ENCODE measurements at regions not wholly inside any gene's neighbourhood (a gene's known extent, or its start where the extent isn't known, plus 50 kb on each side); places are given as distances from the start of the nearest gene placed in this dataset.

GRCh38 chr4:10753856-10754402 is 69.4 kb upstream of the CLNK start:
- RAD21 ChIA-PET (ENCODE audit: low non-redundant PET in 1 of 2, low total read pairs in 2 of 2, uncharacterized antibody in 2 of 2, unreplicated experiment in 2 of 2) = no interaction called here
- H3K27ac ChIP-seq (ENCODE audit: low read depth, low read length) = no peak overlapping the region
- no peak overlapping the region for H2AFZ ChIP-seq (ENCODE audit: low read depth, low read length, poor library complexity, severe bottlenecking)
- no peak for ATAC-seq
- no peaks in the 10 kb centered on the region for H3K9me2 ChIP-seq (ENCODE audit: insufficient read depth)
- H3K9ac ChIP-seq (ENCODE audit: low read length) = no peak overlapping the region
- H3K27me3 ChIP-seq (ENCODE audit: insufficient read depth, low read length) = no peaks in the 10 kb centered on the region
- no peaks in the 10 kb centered on the region for H3K36me3 ChIP-seq (ENCODE audit: control insufficient read depth in 1 of 2, insufficient read depth in 2 of 2, low read length in 2 of 2)
- no peak overlapping the region for H3K4me3 ChIP-seq (replicated peaks in 1 of 2; ENCODE audit: low read depth in 1 of 2, low read length in 2 of 2)
- no peaks in the 10 kb centered on the region for H3K4me1 ChIP-seq (ENCODE audit: control insufficient read depth in 1 of 2, insufficient read depth in 2 of 2, low read length in 2 of 2)
- TF ChIP-seq SRF (IDR thresholded peaks at IDR 0.05; ENCODE audit: low read depth) = no peak
- no peak for TF ChIP-seq ZBTB33 (IDR thresholded peaks at IDR 0.05; ENCODE audit: extremely low read depth, insufficient replicate concordance, low read length)
- TF ChIP-seq CEBPB (IDR thresholded peaks at IDR 0.05; ENCODE audit: low read depth) = no peak
- no peak for TF ChIP-seq ZNF274 (IDR thresholded peaks at IDR 0.05; ENCODE audit: low read depth, low read length)
- TF ChIP-seq ZFX (IDR thresholded peaks at IDR 0.05) = no peak
- no peak for TF ChIP-seq POLR2A (IDR thresholded peaks at IDR 0.05; ENCODE audit: borderline replicate concordance, extremely low read depth, insufficient read depth, insufficient read length)
- no peaks in the 10 kb centered on the region for H3K9me3 ChIP-seq (ENCODE audit: control insufficient read depth in 1 of 2, insufficient read depth in 1 of 2, low read depth in 1 of 2, low read length in 2 of 2)
- CTCF ChIA-PET = interaction anchor here (0.6 kb wide), 1 partner anchor 676 kb away, joined by 3 read pairs; no protein-coding TSS in a partner anchor
- BruUV-seq (replicated peaks) = no TSS peak
- intact Hi-C loops (cut with micrococcal nuclease) = no loop called here
- no peak for DNase-seq (ENCODE audit: low read depth, low spot score)
- H3K4me2 ChIP-seq (ENCODE audit: low read length) = no peak overlapping the region
- H3K79me2 ChIP-seq (ENCODE audit: insufficient read depth, low read length) = no peaks in the 10 kb centered on the region
- H4K20me1 ChIP-seq (ENCODE audit: insufficient read depth) = no peaks in the 10 kb centered on the region
- POLR2A ChIA-PET = no interaction called here

GRCh38 chr4:10753336-10753735 is 68.8 kb upstream of the CLNK start:
- intact Hi-C loops (cut with micrococcal nuclease) = no loop called here
- no peaks in the 10 kb centered on the region for H3K79me2 ChIP-seq (ENCODE audit: insufficient read depth, low read length)
- no peak for TF ChIP-seq CTCF (IDR thresholded peaks at IDR 0.05 in 2 of 3, conservative IDR thresholded peaks at IDR 0.05 in 1 of 3; ENCODE audit: borderline replicate concordance in 1 of 3, insufficient read depth in 1 of 3, low read depth in 2 of 3, low read length in 2 of 3)
- no peak for TF ChIP-seq SP1 (IDR thresholded peaks at IDR 0.05; ENCODE audit: low read depth)
- no peak for TF ChIP-seq REST (IDR thresholded peaks at IDR 0.05; ENCODE audit: low read depth)
- peak; percentile 28 for TF ChIP-seq RAD21 (IDR thresholded peaks at IDR 0.05; ENCODE audit: low read depth)
- no peak overlapping the region for H3K4me2 ChIP-seq (ENCODE audit: low read length)
- H3K27ac ChIP-seq (ENCODE audit: low read depth, low read length) = no peak overlapping the region
- ChIA-PET RAD21 (ENCODE audit: low non-redundant PET in 1 of 2, low total read pairs in 2 of 2, uncharacterized antibody in 2 of 2, unreplicated experiment in 2 of 2) (no interaction called here), POLR2A (no interaction called here), CTCF (interaction anchor here (0.6 kb wide), 1 partner anchor 676 kb away, joined by 3 read pairs; no protein-coding TSS in a partner anchor)
- no peaks in the 10 kb centered on the region for H3K36me3 ChIP-seq (ENCODE audit: control insufficient read depth in 1 of 2, insufficient read depth in 2 of 2, low read length in 2 of 2)
- H3K4me1 ChIP-seq (ENCODE audit: control insufficient read depth in 1 of 2, insufficient read depth in 2 of 2, low read length in 2 of 2) = no peaks in the 10 kb centered on the region
- H3K9ac ChIP-seq (ENCODE audit: low read length) = no peak overlapping the region
- no peaks in the 10 kb centered on the region for H4K20me1 ChIP-seq (ENCODE audit: insufficient read depth)
- no TSS peak for BruUV-seq (replicated peaks)
- DNase-seq (ENCODE audit: low read depth, low spot score) (no peak), ATAC-seq (no peak)
- no peak overlapping the region for H3K4me3 ChIP-seq (replicated peaks in 1 of 2; ENCODE audit: low read depth in 1 of 2, low read length in 2 of 2)
- no peaks in the 10 kb centered on the region for H3K9me3 ChIP-seq (ENCODE audit: control insufficient read depth in 1 of 2, insufficient read depth in 1 of 2, low read depth in 1 of 2, low read length in 2 of 2)
- no peaks in the 10 kb centered on the region for H3K27me3 ChIP-seq (ENCODE audit: insufficient read depth, low read length)
- H2AFZ ChIP-seq (ENCODE audit: low read depth, low read length, poor library complexity, severe bottlenecking) = no peak overlapping the region
- H3K9me2 ChIP-seq (ENCODE audit: insufficient read depth) = no peaks in the 10 kb centered on the region
